Skeletal muscle satellite cell (primary cell): ENCODE measurements at regions not wholly inside any gene's neighbourhood (a gene's known extent, or its start where the extent isn't known, plus 50 kb on each side); places are given as distances from the start of the nearest gene placed in this dataset.

ENCODE experiments used
- H3K27me3 ChIP-seq: 2 replicates; pipeline ENCODE4 v1.7.0; 2013; ENCODE audit warnings: low read length; ENCODE audit not compliant: control insufficient read depth, insufficient read depth
- H3K36me3 ChIP-seq: 2 replicates; pipeline ENCODE4 v1.7.0; 2013; ENCODE audit warnings: mild to moderate bottlenecking, control low read depth, low read length; ENCODE audit not compliant: insufficient read depth
- H3K4me1 ChIP-seq: 2 replicates; pipeline ENCODE4 v1.7.0; 2013; ENCODE audit warnings: low read length; ENCODE audit not compliant: control insufficient read depth, insufficient read depth
- H3K4me2 ChIP-seq: 2 replicates; pipeline ENCODE4 v1.7.0; 2013; ENCODE audit warnings: mild to moderate bottlenecking, low read length
- H3K4me3 ChIP-seq: 2 replicates; pipeline ENCODE4 v1.7.0; 2013; ENCODE audit warnings: low read length
- H3K9ac ChIP-seq: 2 replicates; pipeline ENCODE4 v1.7.0; 2013; ENCODE audit warnings: mild to moderate bottlenecking, low read depth, low read length, moderate library complexity
- H3K9me3 ChIP-seq: replicated peaks from 2 replicates; pipeline ENCODE4 v1.7.0; 2013; ENCODE audit warnings: mild to moderate bottlenecking, control low read depth, low read length

DNA sequence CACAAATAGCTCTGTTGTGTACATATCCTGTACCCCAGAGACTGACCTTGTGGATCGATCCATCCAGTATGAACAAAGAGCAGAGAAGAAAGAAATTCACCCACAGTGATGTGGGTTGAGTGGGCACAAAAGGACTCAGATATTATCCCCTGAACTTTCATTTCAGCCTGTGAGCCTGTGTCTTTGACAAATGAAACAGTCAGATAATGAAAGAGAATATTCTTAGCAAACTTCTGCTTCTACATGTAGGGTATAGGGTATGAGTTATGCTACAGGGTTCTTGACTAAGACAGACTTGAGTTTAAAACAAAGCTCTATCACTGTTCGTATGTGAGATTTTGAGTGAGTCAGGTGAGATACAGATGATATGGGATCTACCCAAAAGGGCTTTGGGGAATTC is 359.7 kb downstream of the MAFB start:
- H3K4me1 ChIP-seq = peaks cover 7% of the 10 kb centered on the region
- H3K4me3 ChIP-seq = no peak overlapping the region
- H3K4me2 ChIP-seq = no peak overlapping the region
- no peak overlapping the region for H3K9ac ChIP-seq
- no peaks in the 10 kb centered on the region for H3K9me3 ChIP-seq
- peaks cover 4% of the 10 kb centered on the region for H3K27me3 ChIP-seq
- no peaks in the 10 kb centered on the region for H3K36me3 ChIP-seq

DNA sequence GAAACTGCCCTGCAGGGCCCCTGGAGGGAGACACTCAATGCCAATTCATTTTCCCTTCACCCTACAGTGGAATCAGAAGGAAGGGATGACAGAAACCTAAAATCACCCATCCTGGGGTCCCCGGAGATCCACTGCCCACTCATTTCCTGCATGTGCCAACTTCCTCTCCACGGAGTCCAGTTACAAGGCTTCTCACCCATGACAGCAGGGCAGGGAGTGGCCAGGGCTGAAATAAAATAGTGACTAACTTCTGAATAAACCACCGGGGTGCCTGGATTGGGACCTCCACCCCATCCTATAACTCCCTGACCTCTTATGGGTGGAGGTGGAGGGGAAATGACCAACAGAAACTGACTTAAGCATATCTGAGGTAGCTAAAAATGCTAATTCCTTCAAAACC is 362.3 kb downstream of the MAFB start:
- H3K27me3 ChIP-seq = peaks cover under 1% of the 10 kb centered on the region
- no peak overlapping the region for H3K9ac ChIP-seq
- no peaks in the 10 kb centered on the region for H3K9me3 ChIP-seq
- no peaks in the 10 kb centered on the region for H3K36me3 ChIP-seq
- H3K4me2 ChIP-seq = peak overlapping the region; percentile 49
- H3K4me1 ChIP-seq = peaks cover 7% of the 10 kb centered on the region
- no peak overlapping the region for H3K4me3 ChIP-seq

DNA sequence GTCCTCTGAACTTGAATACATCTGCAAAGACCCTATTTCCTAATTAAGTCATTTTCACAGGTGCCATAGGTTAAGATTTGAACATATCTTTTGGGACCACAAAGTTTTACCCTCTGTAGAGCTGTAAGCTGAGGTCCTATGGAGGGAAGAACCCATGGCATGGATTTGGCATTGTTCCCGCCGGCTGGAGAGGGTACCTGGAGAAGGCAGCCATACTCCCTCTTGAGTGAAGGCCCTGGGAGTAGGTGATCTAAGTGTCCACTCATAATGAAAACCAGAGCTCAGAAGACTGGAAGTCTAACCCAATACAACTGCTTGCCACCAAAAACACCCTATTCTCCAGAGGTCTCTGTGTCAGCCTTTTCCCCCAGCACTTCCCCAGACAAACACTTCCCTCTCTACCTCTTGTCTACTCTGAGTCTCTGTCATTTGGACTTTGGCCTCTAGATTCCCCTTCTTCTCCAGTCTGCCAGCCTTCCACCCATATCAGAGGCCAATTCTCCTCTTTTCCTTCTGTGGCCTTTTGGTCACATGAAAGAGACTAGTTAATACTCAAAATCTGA is 363.9 kb downstream of the MAFB start:
- Histone ChIP-seq H3K4me3 (no peak overlapping the region), H3K9ac (no peak overlapping the region), H3K36me3 (no peaks in the 10 kb centered on the region), H3K4me2 (no peak overlapping the region), H3K9me3 (no peaks in the 10 kb centered on the region), H3K4me1 (peaks cover 7% of the 10 kb centered on the region), H3K27me3 (no peaks in the 10 kb centered on the region)

DNA sequence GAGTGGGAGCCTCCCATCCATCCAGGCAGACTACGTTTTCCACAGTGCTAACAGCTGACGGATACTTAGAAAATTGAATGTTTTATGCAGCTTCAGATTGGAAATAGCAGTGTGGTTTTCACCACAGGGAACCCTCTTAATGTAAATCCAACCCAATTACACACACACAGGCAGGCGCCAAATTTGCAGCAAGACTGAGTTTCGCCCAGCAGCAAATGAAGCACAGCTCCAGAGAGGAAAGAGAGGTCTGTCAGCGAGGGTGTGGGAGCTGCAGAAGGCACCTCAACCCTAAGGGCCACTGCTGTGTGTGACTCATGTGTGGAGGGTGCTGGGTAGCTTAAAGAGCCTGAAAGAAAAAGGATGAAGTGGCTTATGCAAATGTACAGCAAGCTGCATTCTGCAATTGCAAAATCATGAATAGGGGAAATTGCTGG is 365.7 kb downstream of the MAFB start:
- Histone ChIP-seq H3K36me3 (no peaks in the 10 kb centered on the region), H3K27me3 (peaks cover 7% of the 10 kb centered on the region), H3K9ac (no peak overlapping the region), H3K4me2 (no peak overlapping the region), H3K4me3 (no peak overlapping the region), H3K9me3 (no peaks in the 10 kb centered on the region), H3K4me1 (peaks cover 7% of the 10 kb centered on the region)

DNA sequence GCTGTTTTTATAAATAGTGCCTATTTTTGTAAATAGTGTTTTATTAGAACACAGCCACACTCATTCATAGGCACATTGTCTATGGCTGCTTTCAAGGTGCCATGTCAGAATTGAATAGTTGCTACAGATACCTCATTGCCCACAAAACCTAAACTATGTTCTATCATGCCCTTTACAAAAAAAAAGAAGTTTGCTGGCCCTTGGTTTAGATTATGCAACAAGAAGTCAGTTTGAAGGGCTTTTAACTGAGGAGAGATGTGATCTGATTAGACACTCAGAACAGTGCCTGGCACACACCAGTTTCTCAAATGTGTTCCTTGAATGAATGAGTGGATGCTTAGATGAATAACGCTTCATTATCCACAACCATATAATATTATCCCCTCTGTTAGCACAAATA is 366.1 kb downstream of the MAFB start:
- Histone ChIP-seq H3K36me3 (no peaks in the 10 kb centered on the region), H3K4me2 (no peak overlapping the region), H3K9ac (no peak overlapping the region), H3K9me3 (no peaks in the 10 kb centered on the region), H3K4me3 (no peak overlapping the region), H3K27me3 (peaks cover 7% of the 10 kb centered on the region), H3K4me1 (peaks cover 7% of the 10 kb centered on the region)

DNA sequence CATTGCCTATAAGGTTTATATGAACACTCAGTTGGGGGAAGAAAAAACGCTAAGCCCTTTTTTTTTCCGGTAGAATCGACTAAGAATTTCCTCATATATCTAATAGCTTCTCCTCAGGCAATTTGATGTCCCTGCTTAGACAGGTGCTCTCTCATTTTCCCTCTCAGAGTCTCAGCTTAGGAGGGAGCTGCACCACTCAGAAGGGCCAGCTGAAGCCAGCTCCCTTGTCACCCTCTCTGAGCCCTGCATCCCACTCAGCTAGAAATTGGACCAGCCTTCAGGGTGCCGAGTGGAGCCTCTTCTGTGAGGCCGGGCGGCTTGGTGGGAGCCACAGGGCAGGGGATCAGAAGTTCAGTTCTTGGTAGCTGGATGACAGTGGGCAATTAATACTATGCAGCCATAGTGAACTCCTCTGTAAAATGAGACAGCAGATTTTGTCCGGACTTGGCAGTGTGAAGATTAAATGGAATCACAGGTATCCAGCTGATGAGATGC is 368.5 kb downstream of the MAFB start:
- no peak overlapping the region for H3K4me2 ChIP-seq
- H3K27me3 ChIP-seq = peaks cover 16% of the 10 kb centered on the region
- H3K36me3 ChIP-seq = no peaks in the 10 kb centered on the region
- no peaks in the 10 kb centered on the region for H3K4me1 ChIP-seq
- H3K9me3 ChIP-seq = no peaks in the 10 kb centered on the region
- H3K9ac ChIP-seq = no peak overlapping the region
- H3K4me3 ChIP-seq = no peak overlapping the region

DNA sequence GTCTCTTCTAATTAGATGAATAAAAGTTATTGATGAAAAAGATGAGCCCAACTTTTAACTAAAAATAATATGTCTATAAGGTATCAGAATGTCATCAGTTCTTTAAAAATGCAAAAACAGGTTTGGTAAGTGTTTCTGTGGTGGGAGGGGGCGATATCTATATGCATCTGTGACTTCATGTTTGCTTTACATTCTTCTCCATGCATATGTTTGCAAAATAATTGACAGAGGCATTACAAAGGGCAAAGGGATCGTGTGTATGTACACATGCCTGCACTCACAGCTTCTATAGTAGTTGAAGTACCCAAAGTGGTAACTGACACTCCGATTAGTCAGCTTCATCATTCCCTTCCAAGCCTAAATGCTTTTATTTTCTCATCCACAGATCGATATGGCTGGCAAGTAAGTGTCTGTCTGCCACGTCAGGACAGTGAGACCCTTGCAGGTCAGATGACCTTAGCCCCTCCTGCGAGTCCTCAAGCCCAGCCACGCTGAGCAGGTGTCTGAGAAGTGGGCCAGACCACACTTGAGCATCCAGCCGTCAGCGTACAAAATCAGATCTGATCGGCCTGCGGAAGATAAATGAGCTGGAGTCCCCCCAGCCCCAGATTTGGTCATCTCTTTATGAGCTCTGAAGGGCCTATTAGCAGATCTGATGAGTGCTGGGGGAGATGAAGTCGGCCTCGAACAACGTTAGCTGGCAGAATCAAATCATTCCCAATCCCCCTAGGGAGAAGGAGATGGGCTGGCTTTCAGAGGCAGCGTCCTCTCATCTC is 369.1 kb downstream of the MAFB start:
- Histone ChIP-seq H3K4me2 (no peak overlapping the region), H3K4me3 (no peak overlapping the region), H3K4me1 (no peaks in the 10 kb centered on the region), H3K9ac (no peak overlapping the region), H3K27me3 (peaks cover 16% of the 10 kb centered on the region), H3K36me3 (no peaks in the 10 kb centered on the region), H3K9me3 (no peaks in the 10 kb centered on the region)

DNA sequence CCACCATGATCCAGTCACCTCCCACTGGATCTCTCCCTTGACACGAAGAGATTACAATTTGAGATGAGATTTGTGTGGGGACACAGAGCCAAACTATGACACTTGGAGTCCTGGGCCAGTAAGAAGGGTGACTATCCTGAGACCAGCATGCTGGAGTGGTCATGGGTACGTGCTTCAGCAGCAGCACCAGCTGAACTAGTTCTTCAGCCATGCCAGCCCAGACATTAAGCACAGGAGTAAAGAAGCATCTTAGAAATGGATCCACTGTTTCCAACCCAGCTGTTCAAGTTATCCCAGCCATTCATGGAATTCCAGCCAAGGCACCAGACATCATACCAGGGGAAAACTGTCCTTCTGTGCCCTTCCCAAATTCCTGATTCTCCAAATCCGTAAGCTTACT is 370.0 kb downstream of the MAFB start:
- Histone ChIP-seq H3K4me3 (no peak overlapping the region), H3K4me2 (no peak overlapping the region), H3K36me3 (no peaks in the 10 kb centered on the region), H3K9ac (no peak overlapping the region), H3K27me3 (peaks cover 16% of the 10 kb centered on the region), H3K4me1 (no peaks in the 10 kb centered on the region), H3K9me3 (no peaks in the 10 kb centered on the region)

DNA sequence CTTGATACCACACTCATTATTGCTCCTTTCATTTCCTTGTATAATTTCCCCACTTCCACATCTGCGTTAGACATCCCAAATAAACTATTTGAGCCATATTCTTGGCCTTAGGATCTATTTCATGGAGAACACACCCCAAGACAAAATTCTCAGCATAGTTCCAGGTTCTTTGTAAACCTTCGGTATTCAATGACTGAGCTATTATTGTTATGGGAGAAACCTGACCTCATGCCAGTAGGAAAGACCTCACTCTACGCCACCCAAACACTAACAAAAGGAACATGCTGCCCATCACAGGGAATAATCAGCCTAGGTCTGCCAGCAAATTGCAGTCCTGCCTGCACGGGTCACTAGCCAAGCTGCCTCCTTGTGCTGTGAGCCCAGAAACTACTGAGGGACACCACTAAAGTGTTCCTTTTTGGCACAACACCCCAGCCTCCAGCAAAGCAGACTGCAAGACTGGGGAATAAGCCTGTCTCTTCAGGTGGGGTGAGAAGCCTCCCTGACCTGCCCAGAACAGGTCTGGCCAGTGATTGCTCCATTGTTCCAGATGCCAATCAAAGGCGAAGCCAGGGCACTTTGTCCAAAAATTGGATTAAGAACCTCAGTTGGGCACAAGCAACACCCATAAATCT is 371.8 kb downstream of the MAFB start:
- no peak overlapping the region for H3K4me3 ChIP-seq
- no peak overlapping the region for H3K4me2 ChIP-seq
- H3K36me3 ChIP-seq = no peaks in the 10 kb centered on the region
- H3K9ac ChIP-seq = no peak overlapping the region
- H3K27me3 ChIP-seq = peaks cover 16% of the 10 kb centered on the region
- H3K4me1 ChIP-seq = no peaks in the 10 kb centered on the region
- no peaks in the 10 kb centered on the region for H3K9me3 ChIP-seq

DNA sequence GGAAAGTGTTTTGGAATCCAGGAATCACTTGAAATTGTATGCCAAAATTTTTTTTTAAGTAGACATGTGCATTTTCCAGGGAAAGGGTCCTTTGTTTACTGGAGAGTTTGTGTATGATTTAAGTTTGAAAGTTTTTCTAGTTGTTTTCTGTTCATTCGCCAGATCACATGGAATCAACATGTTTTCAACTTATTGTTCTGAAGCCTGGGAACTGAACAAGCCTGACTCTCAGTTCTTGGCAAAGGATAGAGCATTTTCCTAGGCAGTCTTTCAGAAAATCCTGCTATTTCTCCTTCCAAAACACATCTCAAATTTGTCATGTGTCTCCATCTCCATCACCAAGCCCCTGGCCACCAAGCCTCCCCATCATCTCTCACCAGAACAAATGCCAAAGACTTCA is 374.8 kb downstream of the MAFB start:
- H3K4me1 ChIP-seq = no peaks in the 10 kb centered on the region
- H3K27me3 ChIP-seq = peaks cover 15% of the 10 kb centered on the region
- H3K36me3 ChIP-seq = no peaks in the 10 kb centered on the region
- no peak overlapping the region for H3K9ac ChIP-seq
- H3K4me2 ChIP-seq = no peak overlapping the region
- H3K4me3 ChIP-seq = no peak overlapping the region
- no peaks in the 10 kb centered on the region for H3K9me3 ChIP-seq

DNA sequence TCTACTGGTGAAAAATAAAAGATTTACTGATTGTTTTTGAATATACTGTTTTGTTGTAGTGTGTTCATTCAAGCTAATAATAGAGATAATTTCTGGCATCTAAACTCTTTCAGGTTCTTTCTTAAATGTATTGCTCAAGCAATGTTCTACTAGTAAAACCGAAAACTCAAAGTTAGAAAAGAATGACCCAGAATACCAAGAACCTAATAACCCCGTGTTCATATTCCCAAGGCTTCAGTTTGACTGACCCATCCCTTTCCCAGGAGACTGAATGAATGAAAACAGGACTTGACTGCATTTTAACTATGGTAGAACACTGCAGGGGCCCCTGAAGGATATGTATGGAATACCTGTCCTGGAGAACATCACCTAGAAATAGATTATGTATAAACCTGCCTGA is 375.3 kb downstream of the MAFB start:
- H3K27me3 ChIP-seq = peaks cover 10% of the 10 kb centered on the region
- H3K9me3 ChIP-seq = no peaks in the 10 kb centered on the region
- no peak overlapping the region for H3K4me3 ChIP-seq
- no peak overlapping the region for H3K9ac ChIP-seq
- H3K4me2 ChIP-seq = no peak overlapping the region
- H3K4me1 ChIP-seq = no peaks in the 10 kb centered on the region
- no peaks in the 10 kb centered on the region for H3K36me3 ChIP-seq
